NCI-H2081 (cell line): ENCODE measurements at regions not wholly inside any gene's neighbourhood (a gene's known extent, or its start where the extent isn't known, plus 50 kb on each side); places are given as distances from the start of the nearest gene placed in this dataset.
"Not testable (repeated sequence)": the region's sequence is repeated elsewhere in the genome, so short reads cannot be mapped to it uniquely, and the experiment has no call there.

Source experiments
- DNase-seq, 2 experiments: peaks; one replicate each; lab custom pipeline; 2025; lab: John Stamatoyannopoulos, UW

DNA sequence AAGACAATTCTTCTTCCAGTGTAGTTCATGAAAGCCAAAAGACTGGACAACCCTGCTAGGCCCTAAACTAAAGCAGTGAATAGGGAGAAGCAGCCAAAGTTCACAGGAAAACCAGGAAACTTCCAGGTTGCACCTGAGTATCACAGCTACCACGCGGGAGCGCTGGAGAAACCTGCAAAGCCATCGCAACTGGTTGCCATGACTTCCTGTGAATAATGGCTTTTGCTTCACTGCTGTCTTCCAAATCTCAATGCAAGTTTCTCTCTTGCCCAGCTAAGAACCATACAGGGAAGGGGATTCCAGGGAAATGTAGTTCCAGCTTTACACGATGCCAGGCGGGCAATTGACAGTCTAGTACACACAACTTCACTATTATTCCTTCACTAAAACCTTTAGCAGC is 114.1 kb downstream of the GXYLT1 start:
- no peak for DNase-seq

DNA sequence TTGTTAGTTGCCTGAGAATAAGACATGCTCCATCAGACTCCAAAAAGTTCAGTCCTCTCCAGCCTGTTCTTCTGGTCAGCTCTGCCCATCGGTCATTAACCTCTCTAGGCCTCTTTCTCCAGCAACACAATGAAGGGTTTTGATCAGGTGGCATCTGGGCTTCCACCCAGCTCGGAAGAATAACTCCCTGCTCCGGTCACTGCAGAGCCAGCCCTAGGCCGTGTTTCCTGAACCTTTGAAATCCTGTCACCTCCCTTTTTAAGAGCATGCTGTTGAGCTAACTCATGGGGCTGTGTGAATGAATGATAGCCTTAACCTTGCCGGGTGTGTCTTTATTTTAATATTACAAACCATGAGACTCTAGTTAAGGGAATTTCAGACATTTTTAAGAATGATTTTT is 117.1 kb downstream of the GXYLT1 start:
- DNase-seq: no peak

DNA sequence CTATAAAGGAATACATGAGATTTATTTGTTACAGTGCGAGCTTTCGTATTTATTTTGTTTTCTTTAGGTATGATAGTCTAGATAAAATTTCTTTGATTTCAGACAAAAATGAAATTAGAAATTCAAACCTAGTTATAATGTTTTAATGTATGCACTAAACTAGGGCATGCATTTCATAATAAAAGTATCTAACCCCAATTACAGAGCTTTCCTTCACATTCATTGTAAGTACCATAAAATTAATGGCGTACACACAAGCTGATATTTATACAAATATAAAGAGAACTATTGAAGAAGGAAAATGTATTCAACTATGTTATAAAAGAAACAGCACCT is 120.2 kb downstream of the GXYLT1 start:
- DNase-seq: no peak

DNA sequence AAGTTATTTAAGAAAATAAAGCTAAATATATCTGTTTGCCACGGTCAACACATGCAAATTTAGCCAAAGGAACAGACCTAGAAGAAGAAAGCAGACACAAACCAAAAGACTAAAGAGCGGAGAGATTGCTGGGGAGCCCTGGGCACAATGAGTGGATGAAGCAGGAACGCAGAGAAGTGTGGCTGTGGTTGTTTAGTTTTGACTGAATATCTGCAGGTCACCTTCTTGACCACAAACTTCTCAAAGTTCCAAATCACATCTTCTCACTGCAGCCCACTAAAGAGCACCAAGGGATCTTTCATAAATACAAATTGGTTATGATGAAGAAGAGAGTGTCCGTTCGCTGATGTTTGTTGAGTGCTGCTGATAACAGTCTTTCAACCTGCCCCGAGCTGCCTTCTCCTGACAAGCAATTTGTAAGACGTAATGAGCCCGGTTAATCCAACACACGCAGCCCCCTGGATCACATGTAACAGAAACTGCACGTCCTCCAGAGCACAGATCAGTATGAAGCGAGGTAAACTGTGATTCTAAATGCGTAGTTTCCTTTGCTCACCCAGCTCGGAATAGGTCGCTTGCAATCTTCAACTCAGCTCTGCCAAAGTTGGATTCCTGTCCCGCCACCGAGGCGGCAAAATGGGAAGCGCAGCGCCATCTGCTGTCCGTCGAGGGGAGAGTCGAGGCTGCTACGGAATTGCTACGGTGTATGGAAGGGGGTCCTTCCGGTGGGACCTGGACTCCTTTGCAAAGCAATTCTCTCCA is 120.8 kb downstream of the GXYLT1 start:
- DNase-seq: peak; percentile 55 to 70

- not testable (repeated sequence) for DNase-seq
These were observed 122.7 kb downstream of the GXYLT1 start for GRCh38 chr12:42021937-42022336.

GRCh38 chr12:42021469-42021868 is 123.2 kb downstream of the GXYLT1 start:
- DNase-seq: no peak

DNA sequence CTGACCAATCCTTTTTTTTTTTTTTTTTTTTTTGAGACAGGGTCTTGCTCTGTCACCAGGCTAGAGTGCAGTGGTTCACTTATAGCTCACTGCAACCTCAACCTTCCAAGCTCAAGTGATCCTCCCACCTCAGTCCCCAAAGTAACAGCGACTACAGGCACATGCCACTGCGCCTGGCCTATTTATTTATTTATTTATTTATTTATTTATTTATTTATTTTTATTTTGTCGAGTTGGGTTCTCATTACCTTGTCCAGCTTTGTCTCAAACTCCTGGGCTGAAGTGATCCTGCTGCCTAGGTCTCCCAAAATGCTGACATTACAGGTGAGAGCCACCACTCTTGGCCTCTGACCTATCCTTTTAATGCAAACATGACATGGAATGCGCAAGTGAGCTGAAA is 124.4 kb downstream of the GXYLT1 start:
- no peak for DNase-seq

- DNase-seq: no peak
These were observed 124.9 kb downstream of the GXYLT1 start for GRCh38 chr12:42019746-42020145.

DNA sequence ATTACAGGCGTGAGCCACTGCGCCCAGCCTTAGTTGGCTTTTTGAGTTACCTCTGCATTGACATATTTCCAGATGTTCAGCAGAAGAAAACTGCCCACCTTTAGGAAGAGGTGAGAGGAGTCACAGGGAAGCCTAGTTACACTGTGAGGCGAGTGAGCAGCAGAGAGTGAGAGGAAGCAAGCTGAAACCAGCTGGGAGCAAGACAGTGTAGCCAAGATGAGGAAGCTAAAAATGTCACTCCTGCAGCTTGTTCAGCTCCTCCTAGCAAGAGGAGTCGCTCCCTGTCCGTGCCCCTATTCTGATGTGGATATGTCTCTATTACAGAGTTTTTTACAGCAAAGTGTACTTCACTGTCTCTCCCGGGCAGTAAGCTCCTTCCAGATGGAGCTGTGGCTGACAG is 127.6 kb downstream of the GXYLT1 start:
- no peak for DNase-seq

GRCh38 chr12:42015051-42015461 is 129.6 kb downstream of the GXYLT1 start:
- DNase-seq: no peak

DNA sequence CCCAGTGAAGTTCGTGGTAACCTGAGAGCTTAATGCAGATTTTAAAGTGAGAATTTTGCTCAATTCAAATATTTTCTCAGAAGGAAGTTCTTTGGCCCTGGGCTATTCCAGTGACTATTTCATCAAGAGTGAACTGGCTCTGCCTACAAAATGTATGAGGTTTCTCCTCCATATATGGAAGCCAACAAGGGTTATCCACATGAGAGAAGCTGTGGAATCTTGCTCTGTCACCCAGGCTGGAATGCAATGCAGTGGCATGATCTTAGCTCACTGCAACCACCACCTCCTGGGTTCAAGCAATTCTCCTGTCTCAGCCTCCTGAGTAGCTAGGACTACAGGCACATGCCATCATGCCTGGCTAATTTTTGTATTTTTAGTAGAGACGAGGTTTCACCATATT is 132.2 kb downstream of the GXYLT1 start:
- not testable (repeated sequence) for DNase-seq

DNA sequence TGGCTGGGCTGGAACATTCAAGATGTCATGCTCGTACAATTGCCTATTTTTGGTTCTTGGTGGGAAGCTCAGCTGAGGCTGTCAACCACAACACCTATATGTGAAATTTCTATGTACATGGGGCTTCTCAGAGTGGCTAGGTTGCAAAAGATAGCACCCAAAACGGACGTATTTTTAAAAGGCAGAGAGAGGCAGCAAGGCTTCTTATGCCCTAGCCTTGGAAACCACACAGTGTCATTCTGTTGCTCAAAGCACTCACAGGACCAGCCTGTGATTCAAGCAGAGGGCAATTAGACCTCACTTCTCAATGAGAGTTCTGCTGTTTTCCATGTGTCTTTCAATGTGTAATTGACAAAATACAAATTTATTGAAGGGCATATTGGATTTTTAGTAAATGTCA is 134.0 kb downstream of the GXYLT1 start:
- no peak for DNase-seq

- DNase-seq: no peak
These were observed 134.4 kb downstream of the GXYLT1 start for GRCh38 chr12:42010257-42010656.

GRCh38 chr12:42008996-42009395 is 135.7 kb downstream of the GXYLT1 start:
- no peak for DNase-seq

DNA sequence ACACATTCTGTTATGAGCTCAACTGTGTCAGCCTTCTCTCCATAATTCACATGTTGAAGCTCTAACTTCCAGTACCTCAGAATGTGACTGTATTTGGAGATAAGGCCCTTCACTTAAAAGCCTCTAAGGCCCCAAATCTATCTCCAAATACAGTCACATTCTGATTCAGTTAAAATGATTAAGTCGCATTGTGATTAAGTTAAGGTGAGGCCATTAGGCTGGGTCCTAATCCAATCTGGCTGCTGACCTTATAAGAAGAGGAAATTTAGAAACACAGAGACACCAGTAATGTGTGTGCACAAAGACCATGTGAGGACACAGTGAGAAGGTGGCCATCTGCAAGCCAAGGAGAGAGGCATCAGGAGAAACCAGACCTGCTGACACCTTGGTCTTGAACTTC is 141.6 kb downstream of the GXYLT1 start:
- DNase-seq: no peak

- DNase-seq: peak; percentile 28 to 57
These were observed 142.1 kb downstream of the GXYLT1 start for GRCh38 chr12:42002563-42002962.

GRCh38 chr12:41998436-41998835 is 146.2 kb downstream of the GXYLT1 start:
- no peak for DNase-seq

- DNase-seq: no peak
These were observed 151.4 kb downstream of the GXYLT1 start for GRCh38 chr12:41993283-41993682.

GRCh38 chr12:41992692-41993215 is 151.9 kb downstream of the GXYLT1 start:
- no peak for DNase-seq

- no peak for DNase-seq
These were observed 152.7 kb downstream of the GXYLT1 start for GRCh38 chr12:41992022-41992421.

DNA sequence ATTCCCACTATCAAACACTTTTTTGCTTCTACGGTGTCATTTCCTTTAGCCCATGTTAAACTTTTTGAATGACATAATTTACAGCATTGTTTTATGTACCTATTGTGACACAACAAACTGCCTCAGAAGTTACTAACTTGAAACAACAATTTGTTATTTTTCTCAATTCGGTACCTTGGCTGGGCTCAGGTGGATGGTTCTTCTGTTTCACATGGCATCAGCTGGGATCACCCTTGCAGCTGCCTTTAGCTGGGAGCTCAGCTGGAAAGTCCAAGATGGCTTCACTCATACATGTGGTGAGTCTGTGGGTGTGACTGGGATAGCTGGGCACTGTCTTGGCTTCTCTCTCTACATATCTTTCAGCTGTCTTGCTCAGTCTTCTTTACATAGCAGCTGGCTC is 156.0 kb downstream of the GXYLT1 start:
- no peak for DNase-seq

GRCh38 chr12:41986513-41986912 is 158.2 kb downstream of the GXYLT1 start:
- DNase-seq: not testable (repeated sequence)

DNA sequence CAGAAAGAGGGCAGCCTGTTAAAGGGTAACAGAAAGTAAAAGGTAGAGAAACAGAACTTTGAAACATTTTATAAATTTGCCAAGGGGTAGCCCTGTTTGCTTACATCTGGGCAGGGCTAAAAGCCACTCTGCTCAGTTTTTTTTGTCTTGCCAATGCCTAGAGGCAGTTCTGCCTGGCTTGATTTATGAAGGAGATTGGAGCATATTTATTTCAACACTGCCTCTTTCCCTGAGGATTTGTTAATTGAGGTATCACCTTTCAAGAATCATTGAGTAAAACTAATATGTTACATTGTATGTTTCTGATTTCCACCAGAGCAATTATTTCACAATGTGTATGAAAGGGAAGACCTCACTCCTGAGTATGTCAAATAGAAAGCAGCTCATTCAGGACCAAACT is 160.8 kb downstream of the GXYLT1 start:
- DNase-seq: peak in 1 of 2 experiments; percentile 64

GRCh38 chr12:41983394-41983793 is 161.3 kb downstream of the GXYLT1 start:
- no peak for DNase-seq
